ENCODE measurements at regions not wholly inside any gene's neighbourhood (a gene's known extent, or its start where the extent isn't known, plus 50 kb on each side); places are given as distances from the start of the nearest gene placed in this dataset.

DNA sequence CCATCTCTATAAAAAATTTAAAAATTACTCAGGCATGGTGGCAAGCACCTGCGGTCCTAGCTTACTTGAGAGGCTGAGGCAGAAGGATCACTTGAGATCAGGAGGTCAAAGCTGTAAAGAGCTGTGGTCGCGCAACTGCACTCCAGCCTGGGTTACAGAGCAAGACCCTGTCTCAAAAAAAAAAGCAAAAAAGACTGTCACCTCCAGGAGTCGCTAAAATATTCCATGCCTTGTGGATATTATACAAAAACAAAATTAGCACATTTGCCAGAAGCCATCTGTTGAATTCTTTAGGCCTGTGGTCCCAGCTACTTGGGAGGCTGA, 87.0 kb upstream of the SDK1 start:
- Histone ChIP-seq H3K4me1 (ENCODE audit: insufficient read depth, low read length) (peaks cover 8% of the 10 kb centered on the region; the same call in 1 of the 2 replicates), H3K9me3 (ENCODE audit: insufficient read depth, low read depth, low read length) (no peaks in the 10 kb centered on the region), H3K27ac (ENCODE audit: low read depth, low read length) (no peak overlapping the region), H3K4me3 (ENCODE audit: low read length) (no peak overlapping the region), H3K27me3 (ENCODE audit: insufficient read depth, low read length) (no peaks in the 10 kb centered on the region), H3K9ac (ENCODE audit: low read depth, low read length) (no peak overlapping the region), H3K36me3 (ENCODE audit: insufficient read depth, low read length) (no peaks in the 10 kb centered on the region)
- 71% methylated on average over 4 of the region's 4 CpGs for WGBS

DNA sequence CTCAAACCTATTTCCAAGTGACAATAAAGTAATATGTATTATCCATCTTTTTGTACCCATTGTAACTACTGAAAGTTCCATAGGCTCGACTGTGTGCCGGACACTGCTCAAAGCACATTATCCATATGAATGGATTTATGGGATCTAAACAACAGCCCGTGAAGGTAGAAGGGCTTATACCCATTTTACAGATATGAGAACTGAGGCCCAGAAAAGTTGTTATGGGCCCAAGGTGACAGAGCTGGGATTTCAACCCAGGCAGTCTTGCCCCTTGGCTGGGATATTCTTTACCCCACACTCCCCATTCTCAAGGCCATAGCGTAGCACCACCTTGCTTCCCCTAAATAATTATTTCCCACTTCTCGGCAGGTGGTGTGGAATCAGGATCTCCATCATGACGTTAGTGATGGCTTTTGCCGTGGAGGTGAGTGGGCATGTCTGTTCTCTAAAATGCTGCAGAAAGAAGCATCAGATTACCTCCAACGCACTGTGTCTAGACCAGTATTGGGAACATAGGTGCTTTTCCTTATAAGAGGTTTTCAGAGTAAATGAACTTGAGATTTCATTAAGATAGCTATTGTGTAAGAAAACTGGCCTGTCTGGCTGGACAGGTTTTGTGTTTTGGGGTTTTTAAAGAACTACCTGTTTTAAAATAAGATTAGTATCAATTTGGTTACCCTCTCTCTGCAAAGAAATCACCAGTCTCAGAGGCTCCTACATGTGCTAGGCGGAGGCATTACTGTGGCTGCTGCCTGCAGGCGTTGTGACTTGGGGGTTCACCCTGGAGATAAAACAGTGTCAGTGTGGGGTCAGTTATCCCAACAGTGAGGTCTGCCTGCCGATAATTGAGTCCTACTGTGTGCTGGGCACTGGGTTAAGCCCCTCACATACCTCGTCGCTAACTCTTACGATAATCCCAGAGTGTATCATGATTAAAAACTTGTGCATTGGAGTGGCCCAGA, 85.1 kb upstream of the SDK1 start:
- H3K4me3 ChIP-seq (ENCODE audit: low read length) = no peak overlapping the region
- no peaks in the 10 kb centered on the region for H3K27me3 ChIP-seq (ENCODE audit: insufficient read depth, low read length)
- H3K27ac ChIP-seq (ENCODE audit: low read depth, low read length) = no peak overlapping the region
- peaks cover 8% of the 10 kb centered on the region; the same call in 1 of the 2 replicates for H3K4me1 ChIP-seq (ENCODE audit: insufficient read depth, low read length)
- no peaks in the 10 kb centered on the region for H3K9me3 ChIP-seq (ENCODE audit: insufficient read depth, low read depth, low read length)
- no peaks in the 10 kb centered on the region for H3K36me3 ChIP-seq (ENCODE audit: insufficient read depth, low read length)
- WGBS = 93% methylated on average over 13 of the region's 14 CpGs
- no peak overlapping the region for H3K9ac ChIP-seq (ENCODE audit: low read depth, low read length)

DNA sequence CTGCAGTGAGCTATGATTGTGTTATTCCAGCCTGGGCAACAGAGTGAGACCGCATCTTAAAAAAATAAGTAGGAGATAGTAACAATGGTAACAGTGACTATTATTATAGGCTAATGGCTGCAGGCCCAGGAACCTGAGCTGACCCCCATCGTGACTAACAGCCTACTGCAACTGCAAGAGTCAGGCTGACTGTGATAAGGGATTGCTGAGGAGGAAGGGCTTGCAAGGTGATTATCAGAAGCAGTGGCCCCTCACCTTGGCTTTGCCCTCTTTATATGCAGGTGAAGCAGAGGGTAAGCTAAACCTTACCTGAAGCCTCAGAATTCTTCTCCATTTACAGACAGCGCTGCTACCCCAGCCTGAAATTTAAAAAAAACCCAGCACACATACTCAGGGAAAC, 83.9 kb upstream of the SDK1 start:
- Histone ChIP-seq H3K4me3 (ENCODE audit: low read length) (no peak overlapping the region), H3K9me3 (ENCODE audit: insufficient read depth, low read depth, low read length) (no peaks in the 10 kb centered on the region), H3K4me1 (ENCODE audit: insufficient read depth, low read length) (peaks cover 8% of the 10 kb centered on the region; the same call in 1 of the 2 replicates), H3K27ac (ENCODE audit: low read depth, low read length) (no peak overlapping the region), H3K9ac (ENCODE audit: low read depth, low read length) (no peak overlapping the region), H3K36me3 (ENCODE audit: insufficient read depth, low read length) (no peaks in the 10 kb centered on the region), H3K27me3 (ENCODE audit: insufficient read depth, low read length) (no peaks in the 10 kb centered on the region)
- 83% methylated on average over 3 of the region's 3 CpGs for WGBS

DNA sequence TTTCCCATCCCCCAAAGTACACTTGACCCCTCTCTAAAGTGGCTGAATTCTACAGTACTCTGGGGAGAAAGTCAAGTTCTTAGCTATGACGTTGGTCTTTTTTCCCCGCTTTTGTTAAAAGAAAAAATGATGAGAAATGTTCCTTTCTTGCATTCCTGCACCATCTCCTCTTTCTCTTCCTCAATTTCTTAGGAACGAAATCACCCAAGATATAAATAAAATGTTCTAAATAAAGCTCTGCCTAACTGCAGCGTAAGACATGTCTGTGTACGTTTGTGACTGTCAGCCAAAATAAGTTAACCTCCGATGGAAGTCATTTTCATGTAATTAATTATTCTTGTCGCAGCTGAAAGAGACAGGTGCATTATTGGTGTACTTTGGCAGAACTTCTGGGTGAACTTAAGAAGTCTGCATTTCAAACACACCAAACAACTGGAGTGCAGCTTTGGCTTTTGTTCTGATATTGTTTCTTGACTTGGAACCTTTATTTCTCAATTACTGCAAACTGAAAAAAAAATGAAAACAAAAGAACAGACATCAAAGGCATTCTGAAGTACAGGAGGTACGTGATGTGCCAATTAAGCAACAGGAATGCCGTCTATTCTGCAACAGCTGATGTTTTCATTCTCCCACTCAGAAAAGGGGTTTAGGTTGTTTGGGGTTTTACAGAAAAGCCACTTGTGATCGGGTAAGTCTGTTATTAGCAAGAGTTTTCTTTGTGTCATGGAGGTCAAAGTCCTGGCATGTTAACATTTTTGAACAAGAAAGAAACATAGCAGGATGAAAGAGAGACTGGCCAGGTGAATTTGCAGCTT, 82.4 kb upstream of the SDK1 start:
- no peak overlapping the region for H3K4me3 ChIP-seq (ENCODE audit: low read length)
- H3K4me1 ChIP-seq (ENCODE audit: insufficient read depth, low read length) = peaks cover 8% of the 10 kb centered on the region
- WGBS = 84% methylated on average over 8 of the region's 10 CpGs
- H3K27ac ChIP-seq (ENCODE audit: low read depth, low read length) = no peak overlapping the region
- no peaks in the 10 kb centered on the region for H3K36me3 ChIP-seq (ENCODE audit: insufficient read depth, low read length)
- no peaks in the 10 kb centered on the region for H3K9me3 ChIP-seq (ENCODE audit: insufficient read depth, low read depth, low read length)
- no peak overlapping the region for H3K9ac ChIP-seq (ENCODE audit: low read depth, low read length)
- H3K27me3 ChIP-seq (ENCODE audit: insufficient read depth, low read length) = no peaks in the 10 kb centered on the region

DNA sequence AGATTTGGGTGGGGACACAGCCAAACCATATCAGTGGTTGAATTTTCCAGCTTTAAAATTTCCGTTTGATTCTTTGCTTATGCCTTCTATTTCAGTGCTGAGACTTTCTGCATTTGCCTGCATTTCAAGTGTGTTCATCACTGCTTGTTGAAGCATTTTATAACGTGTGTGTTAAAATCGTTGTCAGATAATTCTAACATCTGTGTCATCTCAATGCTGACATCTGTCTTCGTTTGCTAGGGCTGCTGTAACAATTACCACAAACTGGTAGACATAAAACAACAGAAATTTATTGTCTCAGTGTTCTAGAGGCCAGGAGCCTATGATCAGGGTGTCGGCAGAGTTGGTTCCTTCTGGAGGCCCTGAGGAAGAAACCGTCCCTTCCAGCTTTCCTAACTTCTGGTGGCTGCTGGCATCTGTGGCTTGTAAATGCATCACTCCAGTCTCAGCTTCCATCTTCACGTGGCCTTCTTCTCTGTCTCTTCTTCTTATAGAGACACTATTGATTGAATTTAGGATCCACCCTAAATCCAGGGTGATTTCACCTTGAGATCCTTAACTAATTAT, 71.1 kb upstream of the SDK1 start:
- no peaks in the 10 kb centered on the region; the same call in 1 of the 2 replicates for H3K9me3 ChIP-seq (ENCODE audit: insufficient read depth, low read depth, low read length)
- H3K9ac ChIP-seq (ENCODE audit: low read depth, low read length) = no peak overlapping the region
- 93% methylated on average over 7 of the region's 7 CpGs for WGBS
- no peaks in the 10 kb centered on the region for H3K4me1 ChIP-seq (ENCODE audit: insufficient read depth, low read length)
- no peak overlapping the region for H3K27ac ChIP-seq (ENCODE audit: low read depth, low read length)
- H3K27me3 ChIP-seq (ENCODE audit: insufficient read depth, low read length) = no peaks in the 10 kb centered on the region
- no peak overlapping the region for H3K4me3 ChIP-seq (ENCODE audit: low read length)
- no peaks in the 10 kb centered on the region for H3K36me3 ChIP-seq (ENCODE audit: insufficient read depth, low read length)

DNA sequence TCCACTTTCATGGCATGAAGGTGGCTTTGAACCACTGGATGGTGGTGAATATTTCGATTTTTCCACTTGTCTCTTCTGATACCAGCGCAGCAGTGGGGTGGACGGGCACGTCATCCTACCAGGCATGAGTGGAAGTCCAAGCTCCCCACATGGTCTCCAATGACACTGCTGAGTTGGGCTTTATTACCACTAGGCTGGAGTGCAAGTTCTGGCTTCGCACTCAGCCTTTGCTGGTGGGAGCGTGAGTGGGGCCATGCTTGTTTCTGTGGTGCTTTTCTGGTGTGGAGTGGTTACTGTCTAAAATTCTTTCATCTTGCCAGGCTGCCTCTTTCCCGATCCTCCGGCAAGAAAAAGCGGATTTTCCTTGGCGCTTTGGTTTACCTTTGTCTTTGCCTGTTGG, 70.1 kb upstream of the SDK1 start:
- 89% methylated on average over 10 of the region's 10 CpGs for WGBS
- Histone ChIP-seq H3K9me3 (ENCODE audit: insufficient read depth, low read depth, low read length) (peaks cover 6% of the 10 kb centered on the region), H3K36me3 (ENCODE audit: insufficient read depth, low read length) (no peaks in the 10 kb centered on the region), H3K9ac (ENCODE audit: low read depth, low read length) (no peak overlapping the region), H3K4me1 (ENCODE audit: insufficient read depth, low read length) (no peaks in the 10 kb centered on the region), H3K27ac (ENCODE audit: low read depth, low read length) (no peak overlapping the region), H3K4me3 (ENCODE audit: low read length) (no peak overlapping the region), H3K27me3 (ENCODE audit: insufficient read depth, low read length) (no peaks in the 10 kb centered on the region)

DNA sequence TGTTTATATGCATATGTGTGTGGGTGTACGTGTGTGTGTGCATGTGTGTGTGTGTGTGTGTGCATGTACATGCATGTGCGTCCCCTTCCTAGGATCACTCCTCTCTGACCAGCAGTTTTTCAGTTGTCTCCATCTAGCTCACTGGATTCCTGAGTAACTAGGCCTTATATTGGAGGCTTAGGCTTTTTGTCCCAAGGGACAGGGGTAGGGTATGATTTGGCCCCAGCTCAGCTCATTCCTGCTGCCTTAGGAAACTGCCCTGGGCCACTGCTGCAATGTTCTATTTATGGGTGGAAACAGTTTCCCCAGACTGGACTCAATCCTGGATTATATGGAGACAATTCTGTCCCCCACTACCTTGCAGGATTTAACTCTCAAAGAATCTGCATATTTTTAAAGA, 68.8 kb upstream of the SDK1 start:
- Histone ChIP-seq H3K4me1 (ENCODE audit: insufficient read depth, low read length) (no peaks in the 10 kb centered on the region), H3K9me3 (ENCODE audit: insufficient read depth, low read depth, low read length) (peaks cover 13% of the 10 kb centered on the region; the same call in 1 of the 2 replicates), H3K27ac (ENCODE audit: low read depth, low read length) (no peak overlapping the region), H3K36me3 (ENCODE audit: insufficient read depth, low read length) (no peaks in the 10 kb centered on the region), H3K27me3 (ENCODE audit: insufficient read depth, low read length) (no peaks in the 10 kb centered on the region), H3K9ac (ENCODE audit: low read depth, low read length) (no peak overlapping the region), H3K4me3 (ENCODE audit: low read length) (no peak overlapping the region)
- 80% methylated on average over 1 of the region's 2 CpGs for WGBS

DNA sequence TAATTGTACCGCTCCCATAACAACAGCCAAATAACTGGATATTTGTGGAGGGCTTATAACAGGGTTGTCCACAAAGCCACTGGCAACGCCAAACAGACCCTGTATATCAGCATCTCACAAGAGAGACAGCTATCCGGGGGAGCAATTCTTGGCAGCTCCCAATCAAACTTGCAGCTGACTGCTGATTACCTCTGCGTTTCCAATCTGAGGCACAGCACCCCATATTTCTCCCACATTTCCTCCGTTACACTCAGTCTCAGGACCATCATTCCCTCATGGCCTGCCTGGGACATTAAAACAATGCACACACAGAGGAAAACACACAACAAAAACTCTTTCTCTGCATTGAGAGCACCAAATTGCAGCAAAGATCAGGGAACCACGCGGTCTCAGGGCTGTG, 67.8 kb upstream of the SDK1 start:
- no peak overlapping the region for H3K9ac ChIP-seq (ENCODE audit: low read depth, low read length)
- H3K4me3 ChIP-seq (ENCODE audit: low read length) = no peak overlapping the region
- WGBS = 92% methylated on average over 7 of the region's 7 CpGs
- H3K36me3 ChIP-seq (ENCODE audit: insufficient read depth, low read length) = no peaks in the 10 kb centered on the region
- H3K4me1 ChIP-seq (ENCODE audit: insufficient read depth, low read length) = no peaks in the 10 kb centered on the region
- no peak overlapping the region for H3K27ac ChIP-seq (ENCODE audit: low read depth, low read length)
- no peaks in the 10 kb centered on the region for H3K27me3 ChIP-seq (ENCODE audit: insufficient read depth, low read length)
- peaks cover 13% of the 10 kb centered on the region; the same call in 1 of the 2 replicates for H3K9me3 ChIP-seq (ENCODE audit: insufficient read depth, low read depth, low read length)

DNA sequence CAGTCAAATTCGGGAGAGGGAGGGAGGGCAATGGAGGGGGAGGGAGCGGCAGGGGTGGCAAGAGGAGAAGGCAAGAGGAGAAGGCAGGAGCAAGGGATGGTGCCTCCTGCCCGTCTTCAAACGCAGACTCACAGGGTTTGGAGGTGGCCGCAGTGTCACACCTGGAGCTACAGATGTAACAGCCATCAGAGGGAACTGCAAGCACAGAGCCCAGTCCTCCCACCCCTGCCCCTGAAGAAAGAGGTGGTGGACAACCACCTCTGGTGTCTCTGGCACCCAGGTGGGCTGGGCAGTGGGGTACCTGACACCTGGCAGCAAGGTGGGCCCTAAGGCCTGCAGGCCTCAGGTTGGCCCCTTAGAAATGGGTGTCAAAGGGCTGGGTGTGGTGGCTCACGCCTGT, 67.0 kb upstream of the SDK1 start:
- 95% methylated on average over 6 of the region's 6 CpGs for WGBS

DNA sequence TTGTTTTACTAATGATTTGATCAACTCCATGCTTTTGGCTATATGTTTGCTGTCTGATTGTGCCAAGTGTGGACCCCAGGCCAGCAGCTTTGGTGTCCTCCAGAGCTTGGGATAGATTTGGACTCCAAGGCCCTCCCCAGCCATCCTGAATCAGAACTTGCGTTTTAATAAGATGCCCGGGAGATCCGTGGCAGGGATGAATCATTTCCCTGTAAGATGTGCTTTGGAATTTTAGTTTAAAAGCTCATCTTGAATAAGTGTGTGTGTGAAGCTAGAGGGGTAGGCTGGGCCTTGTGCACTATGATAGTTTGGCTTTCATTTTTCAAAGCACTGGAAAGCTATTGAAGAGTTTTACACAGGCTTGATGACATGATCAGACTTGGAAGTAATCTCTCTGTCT, 66.2 kb upstream of the SDK1 start:
- peaks cover 13% of the 10 kb centered on the region; the same call in 1 of the 2 replicates for H3K9me3 ChIP-seq (ENCODE audit: insufficient read depth, low read depth, low read length)
- 98% methylated on average over 3 of the region's 3 CpGs for WGBS
- no peak overlapping the region for H3K9ac ChIP-seq (ENCODE audit: low read depth, low read length)
- H3K27me3 ChIP-seq (ENCODE audit: insufficient read depth, low read length) = no peaks in the 10 kb centered on the region
- no peak overlapping the region for H3K4me3 ChIP-seq (ENCODE audit: low read length)
- no peaks in the 10 kb centered on the region for H3K4me1 ChIP-seq (ENCODE audit: insufficient read depth, low read length)
- no peaks in the 10 kb centered on the region for H3K36me3 ChIP-seq (ENCODE audit: insufficient read depth, low read length)
- H3K27ac ChIP-seq (ENCODE audit: low read depth, low read length) = no peak overlapping the region

More for the DNA sequence above, 67.0 kb upstream of the SDK1 start:
- no peaks in the 10 kb centered on the region for H3K4me1 ChIP-seq (ENCODE audit: insufficient read depth, low read length)
- H3K27ac ChIP-seq (ENCODE audit: low read depth, low read length) = no peak overlapping the region
- H3K27me3 ChIP-seq (ENCODE audit: insufficient read depth, low read length) = no peaks in the 10 kb centered on the region
- peaks cover 13% of the 10 kb centered on the region; the same call in 1 of the 2 replicates for H3K9me3 ChIP-seq (ENCODE audit: insufficient read depth, low read depth, low read length)
- no peak overlapping the region for H3K9ac ChIP-seq (ENCODE audit: low read depth, low read length)
- H3K36me3 ChIP-seq (ENCODE audit: insufficient read depth, low read length) = no peaks in the 10 kb centered on the region
- H3K4me3 ChIP-seq (ENCODE audit: low read length) = no peak overlapping the region

DNA sequence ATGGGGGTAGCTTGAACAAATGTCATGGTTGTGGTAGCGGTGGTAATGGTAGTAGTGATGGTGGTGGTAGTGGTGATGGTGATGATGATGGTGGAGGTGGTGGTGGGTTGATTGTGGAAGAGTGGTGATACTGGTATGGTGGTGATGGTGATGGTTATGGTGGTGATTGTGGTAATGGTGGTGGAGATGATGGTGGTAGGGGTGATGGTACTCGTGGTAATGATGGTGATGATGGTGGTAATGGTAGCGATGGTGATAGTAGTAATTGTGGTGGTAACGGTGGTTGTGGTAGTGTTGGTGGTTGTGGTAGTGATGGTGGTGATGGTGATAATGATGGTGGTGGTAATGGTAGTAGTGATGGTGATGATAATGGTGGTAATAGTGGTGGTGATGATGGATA, 65.7 kb upstream of the SDK1 start:
- Histone ChIP-seq H3K9me3 (ENCODE audit: insufficient read depth, low read depth, low read length) (peaks cover 13% of the 10 kb centered on the region; the same call in 1 of the 2 replicates), H3K4me1 (ENCODE audit: insufficient read depth, low read length) (no peaks in the 10 kb centered on the region), H3K4me3 (ENCODE audit: low read length) (no peak overlapping the region), H3K36me3 (ENCODE audit: insufficient read depth, low read length) (no peaks in the 10 kb centered on the region), H3K27ac (ENCODE audit: low read depth, low read length) (no peak overlapping the region), H3K9ac (ENCODE audit: low read depth, low read length) (no peak overlapping the region), H3K27me3 (ENCODE audit: insufficient read depth, low read length) (no peaks in the 10 kb centered on the region)
- 95% methylated on average over 4 of the region's 4 CpGs for WGBS
